LNCaP clone FGC (cell line): ENCODE measurements at regions not wholly inside any gene's neighbourhood (a gene's known extent, or its start where the extent isn't known, plus 50 kb on each side); places are given as distances from the start of the nearest gene placed in this dataset.

Experiments used
- DNase-seq: peaks from one replicate; pipeline ENCODE4 v3.0.0-alpha.2; 2011; ENCODE audit warnings: low read depth
- H3K4me3 ChIP-seq: 2 replicates; pipeline ENCODE4 v1.5.1; 2011; ENCODE audit warnings: mild to moderate bottlenecking, low read depth, low read length, control low read depth
- TF ChIP-seq, protein P1 (sequence below): IDR thresholded peaks from 2 replicates; pipeline ENCODE4 v1.5.1; 2012; ENCODE audit warnings: mild to moderate bottlenecking; ENCODE audit not compliant: control insufficient read depth, insufficient read depth; ENCODE audit errors: extremely low read depth

- TF ChIP-seq, protein P1, sequence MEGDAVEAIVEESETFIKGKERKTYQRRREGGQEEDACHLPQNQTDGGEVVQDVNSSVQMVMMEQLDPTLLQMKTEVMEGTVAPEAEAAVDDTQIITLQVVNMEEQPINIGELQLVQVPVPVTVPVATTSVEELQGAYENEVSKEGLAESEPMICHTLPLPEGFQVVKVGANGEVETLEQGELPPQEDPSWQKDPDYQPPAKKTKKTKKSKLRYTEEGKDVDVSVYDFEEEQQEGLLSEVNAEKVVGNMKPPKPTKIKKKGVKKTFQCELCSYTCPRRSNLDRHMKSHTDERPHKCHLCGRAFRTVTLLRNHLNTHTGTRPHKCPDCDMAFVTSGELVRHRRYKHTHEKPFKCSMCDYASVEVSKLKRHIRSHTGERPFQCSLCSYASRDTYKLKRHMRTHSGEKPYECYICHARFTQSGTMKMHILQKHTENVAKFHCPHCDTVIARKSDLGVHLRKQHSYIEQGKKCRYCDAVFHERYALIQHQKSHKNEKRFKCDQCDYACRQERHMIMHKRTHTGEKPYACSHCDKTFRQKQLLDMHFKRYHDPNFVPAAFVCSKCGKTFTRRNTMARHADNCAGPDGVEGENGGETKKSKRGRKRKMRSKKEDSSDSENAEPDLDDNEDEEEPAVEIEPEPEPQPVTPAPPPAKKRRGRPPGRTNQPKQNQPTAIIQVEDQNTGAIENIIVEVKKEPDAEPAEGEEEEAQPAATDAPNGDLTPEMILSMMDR, result no peak
- no peak overlapping the region for H3K4me3 ChIP-seq
- no peak for DNase-seq
These were observed 423.8 kb downstream of the TMEM161B start for GRCh38 chr5:87844866-87845265.

DNA sequence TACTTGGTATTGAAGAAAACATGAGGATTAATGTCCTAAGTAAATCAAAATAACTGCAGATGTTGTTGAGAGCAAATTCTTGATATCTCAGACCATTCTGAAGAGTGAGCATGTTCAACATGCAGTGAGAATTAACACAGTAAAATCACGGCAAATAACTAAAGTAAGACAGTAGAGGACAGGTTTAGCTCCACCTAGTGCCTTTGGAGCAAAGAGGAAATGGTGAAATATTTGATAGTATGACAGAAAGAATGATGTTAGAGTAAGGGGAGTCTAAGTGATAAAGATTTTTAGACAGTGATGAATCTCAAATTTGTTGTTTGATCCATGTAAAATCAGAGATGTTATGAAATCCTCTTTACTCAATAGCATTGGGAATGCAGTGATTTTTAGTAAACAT, 424.2 kb downstream of the TMEM161B start:
- no peak for DNase-seq
- H3K4me3 ChIP-seq, result no peak overlapping the region
- TF ChIP-seq, protein P1, result peak; percentile 58

- no peak for DNase-seq
- H3K4me3 ChIP-seq, result no peak overlapping the region
- TF ChIP-seq, protein P1, result no peak
These were observed 424.0 kb upstream of the CCNH start for GRCh38 chr5:87836696-87837095.

GRCh38 chr5:87831499-87831898, 418.8 kb upstream of the CCNH start:
- no peak for DNase-seq
- TF ChIP-seq, protein P1, result no peak

DNA sequence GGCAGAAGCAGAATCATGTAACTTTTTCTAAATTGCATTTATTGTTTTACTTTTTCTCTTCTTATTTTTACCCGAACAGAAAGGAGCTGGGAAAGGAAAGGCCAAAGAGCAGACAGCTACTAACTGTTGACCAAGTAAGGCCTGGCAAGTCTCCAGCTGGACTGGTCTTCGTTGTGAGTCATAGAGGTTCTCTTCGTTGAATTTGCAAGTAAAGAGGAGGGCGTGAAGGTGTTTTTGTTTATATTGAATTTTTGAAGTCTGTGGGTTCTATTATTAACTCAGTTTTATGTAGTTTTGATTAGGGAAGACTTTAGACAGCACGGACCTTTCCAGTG, 416.5 kb upstream of the CCNH start:
- no peak overlapping the region for H3K4me3 ChIP-seq
- TF ChIP-seq, protein P1, result no peak
- DNase-seq, result peak; percentile 77

More at GRCh38 chr5:87831499-87831898, 418.8 kb upstream of the CCNH start:
- H3K4me3 ChIP-seq, result no peak overlapping the region

- H3K4me3 ChIP-seq, result no peak overlapping the region
- DNase-seq, result no peak
- TF ChIP-seq, protein P1, result no peak
These were observed 416.0 kb upstream of the CCNH start for GRCh38 chr5:87828545-87829216.

DNA sequence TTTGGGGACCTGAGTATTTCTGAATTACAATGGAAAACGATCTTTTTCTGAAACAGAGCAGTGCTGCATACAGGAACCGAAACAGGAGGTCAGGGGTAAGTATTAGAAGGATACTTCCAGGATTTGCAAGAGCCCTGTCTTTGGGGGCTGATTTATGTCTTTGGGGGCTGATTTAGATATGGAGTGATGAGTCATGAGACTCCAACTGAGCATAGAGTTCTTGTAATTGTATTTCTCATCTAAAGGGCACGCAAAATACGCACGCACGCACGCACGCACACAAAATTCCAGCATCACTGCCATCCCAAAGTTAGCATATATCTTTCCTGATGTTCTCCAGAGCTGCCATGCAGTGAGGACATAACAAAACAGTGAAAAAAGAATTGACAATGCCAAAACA, 414.8 kb upstream of the CCNH start:
- H3K4me3 ChIP-seq, result no peak overlapping the region

More for the DNA sequence above, 414.8 kb upstream of the CCNH start:
- DNase-seq, result no peak
- TF ChIP-seq, protein P1, result no peak
